ENCODE measurements at regions not wholly inside any gene's neighbourhood (a gene's known extent, or its start where the extent isn't known, plus 50 kb on each side); places are given as distances from the start of the nearest gene placed in this dataset.

DNA sequence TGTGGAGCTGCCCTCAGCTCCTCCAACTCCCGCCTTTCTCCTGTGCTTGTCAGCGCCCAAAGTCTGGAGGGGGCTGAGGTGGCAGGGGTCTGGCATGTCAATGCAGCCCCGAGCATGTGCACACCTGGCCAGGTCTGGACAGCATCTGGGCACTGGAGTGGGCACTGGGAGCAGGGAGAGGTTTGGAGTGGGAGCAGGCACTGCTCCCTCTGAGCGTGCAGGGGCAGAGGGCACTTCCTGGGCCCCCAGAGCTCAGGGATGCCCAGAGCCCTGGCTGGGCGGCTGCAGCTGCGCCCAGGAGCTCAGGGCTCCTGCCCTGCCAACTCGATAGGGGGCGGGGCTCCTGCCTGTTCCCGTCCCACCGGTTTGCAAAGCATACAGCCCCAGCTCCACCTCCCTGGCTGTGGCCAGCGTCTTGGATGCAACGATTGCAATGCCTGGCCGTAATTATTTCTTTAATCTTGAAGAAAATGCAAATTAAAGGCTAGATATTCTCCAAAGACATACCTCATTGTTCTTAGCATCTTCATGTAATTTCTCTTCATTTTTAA, 57.4 kb upstream of the LDAH start:
- no peak for TF ChIP-seq SUZ12 (IDR thresholded peaks at IDR 0.05; ENCODE audit: extremely low read depth, insufficient read depth, insufficient read length)
- no peak for TF ChIP-seq YY1 (IDR thresholded peaks at IDR 0.05; ENCODE audit: insufficient read depth, insufficient read length)
- no peak for TF ChIP-seq ZNF274 (IDR thresholded peaks at IDR 0.05; ENCODE audit: low read depth, low read length)
- H3K27me3 ChIP-seq (ENCODE audit: insufficient read depth, insufficient read length), result no peaks in the 10 kb centered on the region
- H3K36me3 ChIP-seq (ENCODE audit: insufficient read depth, insufficient read length, low read length), result no peaks in the 10 kb centered on the region
- H3K4me1 ChIP-seq (ENCODE audit: insufficient read depth, insufficient read length), result no peaks in the 10 kb centered on the region
- no peak for DNase-seq (ENCODE audit: low read depth, low spot score)
- no peak overlapping the region for H3K4me3 ChIP-seq (ENCODE audit: insufficient read length, low read depth)
- H3K9ac ChIP-seq (ENCODE audit: insufficient read length, low read depth), result no peak overlapping the region
- H3K9me3 ChIP-seq (ENCODE audit: insufficient read depth, low read length), result peaks cover 20% of the 10 kb centered on the region; the same call in 1 of the 2 replicates

DNA sequence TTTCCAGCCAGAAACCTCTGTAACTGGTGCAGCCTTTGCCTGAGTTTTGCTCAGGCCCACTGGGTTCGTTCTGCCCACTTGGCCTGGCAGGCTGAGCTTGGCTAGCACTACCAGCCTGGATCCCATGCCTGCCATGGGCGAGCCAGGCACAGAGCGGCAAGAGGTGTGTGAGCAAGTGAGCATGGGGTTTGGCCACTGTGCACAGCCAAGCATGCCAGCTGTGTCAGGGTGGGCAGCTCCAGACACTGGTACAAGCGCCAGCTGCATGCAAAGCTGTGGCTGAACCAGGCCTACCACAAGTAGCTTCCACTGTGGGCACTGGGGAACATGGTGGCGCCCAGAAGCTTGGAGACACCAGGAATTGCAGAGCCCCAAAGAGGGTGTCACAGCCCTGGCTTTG, 56.3 kb upstream of the LDAH start:
- H3K9ac ChIP-seq (ENCODE audit: insufficient read length, low read depth), result no peak overlapping the region
- no peak for DNase-seq (ENCODE audit: low read depth, low spot score)
- H3K36me3 ChIP-seq (ENCODE audit: insufficient read depth, insufficient read length, low read length), result no peaks in the 10 kb centered on the region
- H3K4me3 ChIP-seq (ENCODE audit: insufficient read length, low read depth), result no peak overlapping the region
- no peak for TF ChIP-seq YY1 (IDR thresholded peaks at IDR 0.05; ENCODE audit: insufficient read depth, insufficient read length)
- no peak for TF ChIP-seq SUZ12 (IDR thresholded peaks at IDR 0.05; ENCODE audit: extremely low read depth, insufficient read depth, insufficient read length)
- TF ChIP-seq ZNF274 (IDR thresholded peaks at IDR 0.05; ENCODE audit: low read depth, low read length), result no peak
- H3K4me1 ChIP-seq (ENCODE audit: insufficient read depth, insufficient read length), result no peaks in the 10 kb centered on the region
- H3K9me3 ChIP-seq (ENCODE audit: insufficient read depth, low read length), result peaks cover 13% of the 10 kb centered on the region; the same call in 1 of the 2 replicates
- no peaks in the 10 kb centered on the region for H3K27me3 ChIP-seq (ENCODE audit: insufficient read depth, insufficient read length)

DNA sequence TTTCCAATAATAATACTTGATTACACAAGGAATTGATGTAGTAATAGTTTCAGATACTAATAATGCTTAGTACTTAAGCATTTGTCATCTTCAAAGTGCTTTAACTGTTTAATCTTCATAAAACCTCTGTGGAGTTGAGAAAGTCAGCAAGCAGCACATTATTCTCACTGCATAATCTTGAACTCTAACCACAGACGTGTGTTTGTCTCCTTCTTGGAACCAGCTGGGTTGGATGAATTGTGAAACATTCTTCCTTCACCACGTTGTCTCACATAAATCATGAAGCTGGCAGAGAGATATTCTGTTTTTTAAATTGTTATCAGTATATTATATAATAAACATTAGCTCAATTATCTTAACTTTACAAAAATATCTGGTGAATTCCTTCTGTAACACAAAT, 55.1 kb upstream of the LDAH start:
- DNase-seq (ENCODE audit: low read depth, low spot score), result no peak

More for the DNA sequence above, 55.1 kb upstream of the LDAH start:
- Histone ChIP-seq H3K9ac (ENCODE audit: insufficient read length, low read depth) (no peak overlapping the region), H3K36me3 (ENCODE audit: insufficient read depth, insufficient read length, low read length) (no peaks in the 10 kb centered on the region), H3K4me1 (ENCODE audit: insufficient read depth, insufficient read length) (no peaks in the 10 kb centered on the region), H3K9me3 (ENCODE audit: insufficient read depth, low read length) (peaks cover 13% of the 10 kb centered on the region; the same call in 1 of the 2 replicates), H3K27me3 (ENCODE audit: insufficient read depth, insufficient read length) (no peaks in the 10 kb centered on the region), H3K4me3 (ENCODE audit: insufficient read length, low read depth) (no peak overlapping the region)
- TF ChIP-seq ZNF274 (IDR thresholded peaks at IDR 0.05; ENCODE audit: low read depth, low read length) (no peak), SUZ12 (IDR thresholded peaks at IDR 0.05; ENCODE audit: extremely low read depth, insufficient read depth, insufficient read length) (no peak), YY1 (IDR thresholded peaks at IDR 0.05; ENCODE audit: insufficient read depth, insufficient read length) (no peak)
